SK-N-SH (cell line): ENCODE measurements at regions not wholly inside any gene's neighbourhood (a gene's known extent, or its start where the extent isn't known, plus 50 kb on each side); places are given as distances from the start of the nearest gene placed in this dataset.
"Not testable (repeated sequence)": the region's sequence is repeated elsewhere in the genome, so short reads cannot be mapped to it uniquely, and the experiment has no call there.

Experiments
- CTCF ChIP-seq: fragments of 200-600 bp; sonication (generic); IDR thresholded peaks from 2 replicates; pipeline ENCODE4 v1.6.1; 2017; ENCODE audit warnings: antibody characterized with exemption, mild to moderate bottlenecking, moderate library complexity
- NRF1 ChIP-seq: IDR thresholded peaks from 2 replicates; pipeline ENCODE4 v1.6.1; 2012; ENCODE audit warnings: low read depth, mild to moderate bottlenecking, low read length
- RFX5 ChIP-seq: IDR thresholded peaks from 2 replicates; pipeline ENCODE4 v1.6.1; 2012; ENCODE audit warnings: mild to moderate bottlenecking, improper control_type of control experiment, low read length
- SIN3A ChIP-seq: IDR thresholded peaks from 2 replicates; pipeline ENCODE4 v1.6.1; 2012; ENCODE audit warnings: low read depth, mild to moderate bottlenecking, low read length, moderate library complexity, borderline replicate concordance
- SMC3 ChIP-seq: IDR thresholded peaks from 2 replicates; pipeline ENCODE4 v1.6.1; 2012; ENCODE audit warnings: low read depth, low read length, improper control_type of control experiment
- TF ChIP-seq, protein P1 (sequence below): IDR thresholded peaks from 2 replicates; pipeline ENCODE4 v1.4.0; 2012; ENCODE audit warnings: low read depth, borderline replicate concordance

DNA sequence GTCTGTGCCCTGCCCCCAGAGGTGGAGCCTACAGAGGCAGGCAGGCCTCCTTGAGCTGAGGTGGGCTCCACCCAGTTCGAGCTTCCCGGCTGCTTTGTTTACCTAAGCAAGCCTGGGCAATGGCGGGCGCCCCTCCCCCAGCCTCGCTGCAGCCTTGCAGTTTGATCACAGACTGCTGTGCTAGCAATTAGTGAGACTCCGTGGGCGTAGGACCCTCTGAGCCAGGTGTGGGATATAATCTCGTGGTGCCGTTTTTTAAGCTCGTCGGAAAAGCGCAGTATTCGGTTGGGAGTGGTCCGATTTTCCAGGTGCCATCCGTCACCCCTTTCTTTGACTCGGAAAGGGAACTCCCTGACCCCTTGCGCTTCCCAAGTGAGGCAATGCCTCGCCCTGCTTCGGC lies 383.1 kb upstream of the ZEB2 start:
- TF ChIP-seq CTCF, NRF1, SIN3A, RFX5, SMC3: not testable (repeated sequence)
- TF ChIP-seq, protein P1, sequence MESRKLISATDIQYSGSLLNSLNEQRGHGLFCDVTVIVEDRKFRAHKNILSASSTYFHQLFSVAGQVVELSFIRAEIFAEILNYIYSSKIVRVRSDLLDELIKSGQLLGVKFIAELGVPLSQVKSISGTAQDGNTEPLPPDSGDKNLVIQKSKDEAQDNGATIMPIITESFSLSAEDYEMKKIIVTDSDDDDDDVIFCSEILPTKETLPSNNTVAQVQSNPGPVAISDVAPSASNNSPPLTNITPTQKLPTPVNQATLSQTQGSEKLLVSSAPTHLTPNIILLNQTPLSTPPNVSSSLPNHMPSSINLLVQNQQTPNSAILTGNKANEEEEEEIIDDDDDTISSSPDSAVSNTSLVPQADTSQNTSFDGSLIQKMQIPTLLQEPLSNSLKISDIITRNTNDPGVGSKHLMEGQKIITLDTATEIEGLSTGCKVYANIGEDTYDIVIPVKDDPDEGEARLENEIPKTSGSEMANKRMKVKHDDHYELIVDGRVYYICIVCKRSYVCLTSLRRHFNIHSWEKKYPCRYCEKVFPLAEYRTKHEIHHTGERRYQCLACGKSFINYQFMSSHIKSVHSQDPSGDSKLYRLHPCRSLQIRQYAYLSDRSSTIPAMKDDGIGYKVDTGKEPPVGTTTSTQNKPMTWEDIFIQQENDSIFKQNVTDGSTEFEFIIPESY = not testable (repeated sequence)
